ENCODE measurements at regions not wholly inside any gene's neighbourhood (a gene's known extent, or its start where the extent isn't known, plus 50 kb on each side); places are given as distances from the start of the nearest gene placed in this dataset.

DNA sequence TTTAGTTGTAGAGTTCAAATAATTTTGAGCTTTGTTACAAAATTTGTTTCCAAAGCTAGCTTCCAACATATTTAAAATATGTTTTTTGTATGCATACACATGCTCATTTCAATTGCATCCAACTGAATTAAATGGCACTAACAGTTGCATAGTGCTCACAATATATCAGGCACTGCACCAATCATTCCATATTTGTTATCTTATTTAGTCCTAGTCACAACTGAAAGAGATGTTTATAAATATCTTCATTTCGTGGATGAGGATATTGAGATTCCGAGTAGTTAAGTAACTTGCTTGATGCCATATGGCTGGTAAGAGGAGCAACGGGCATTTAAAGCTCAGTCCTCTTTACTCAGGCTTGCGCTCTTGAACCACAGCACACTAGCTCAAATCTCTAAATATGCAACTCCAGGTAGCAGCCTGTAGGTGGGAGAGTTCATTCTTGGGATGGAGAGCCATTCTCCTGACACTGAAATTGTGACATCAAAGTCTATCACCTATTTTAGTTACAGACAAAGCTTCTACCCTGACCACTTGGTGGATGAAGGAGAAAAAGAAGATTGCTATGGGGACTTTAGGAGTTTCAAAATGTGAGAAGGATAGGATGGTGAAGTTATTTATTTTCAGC is 118.0 kb upstream of the CA10 start:
- H3K79me2 ChIP-seq (ENCODE audit: control insufficient read depth, insufficient read depth, low read length) = no peaks in the 10 kb centered on the region
- no peak overlapping the region for H3K4me2 ChIP-seq (ENCODE audit: extremely low read depth, insufficient read depth, low read length)
- no peaks in the 10 kb centered on the region for H3K27me3 ChIP-seq (ENCODE audit: control insufficient read depth, insufficient read depth, low read length)
- H3K36me3 ChIP-seq (ENCODE audit: control insufficient read depth, insufficient read depth, low read length) = no peaks in the 10 kb centered on the region
- no peak overlapping the region for H3K4me3 ChIP-seq (replicated peaks in 1 of 4; ENCODE audit: control extremely low read depth in 1 of 4, insufficient read depth in 1 of 4, low read depth in 3 of 4, low read length in 4 of 4)
- H3K27ac ChIP-seq (ENCODE audit: insufficient read depth, low read length) = no peak overlapping the region
- no peak overlapping the region for H2AFZ ChIP-seq (ENCODE audit: low read length)
- no peaks in the 10 kb centered on the region for H4K20me1 ChIP-seq (ENCODE audit: control insufficient read depth, extremely low read depth, insufficient read depth, low read length)
- H3K9ac ChIP-seq (ENCODE audit: insufficient read depth, low read length) = no peak overlapping the region
- no peaks in the 10 kb centered on the region for H3K9me3 ChIP-seq (ENCODE audit: control insufficient read depth, insufficient read depth, low read depth, low read length)
- TF ChIP-seq, protein P1, sequence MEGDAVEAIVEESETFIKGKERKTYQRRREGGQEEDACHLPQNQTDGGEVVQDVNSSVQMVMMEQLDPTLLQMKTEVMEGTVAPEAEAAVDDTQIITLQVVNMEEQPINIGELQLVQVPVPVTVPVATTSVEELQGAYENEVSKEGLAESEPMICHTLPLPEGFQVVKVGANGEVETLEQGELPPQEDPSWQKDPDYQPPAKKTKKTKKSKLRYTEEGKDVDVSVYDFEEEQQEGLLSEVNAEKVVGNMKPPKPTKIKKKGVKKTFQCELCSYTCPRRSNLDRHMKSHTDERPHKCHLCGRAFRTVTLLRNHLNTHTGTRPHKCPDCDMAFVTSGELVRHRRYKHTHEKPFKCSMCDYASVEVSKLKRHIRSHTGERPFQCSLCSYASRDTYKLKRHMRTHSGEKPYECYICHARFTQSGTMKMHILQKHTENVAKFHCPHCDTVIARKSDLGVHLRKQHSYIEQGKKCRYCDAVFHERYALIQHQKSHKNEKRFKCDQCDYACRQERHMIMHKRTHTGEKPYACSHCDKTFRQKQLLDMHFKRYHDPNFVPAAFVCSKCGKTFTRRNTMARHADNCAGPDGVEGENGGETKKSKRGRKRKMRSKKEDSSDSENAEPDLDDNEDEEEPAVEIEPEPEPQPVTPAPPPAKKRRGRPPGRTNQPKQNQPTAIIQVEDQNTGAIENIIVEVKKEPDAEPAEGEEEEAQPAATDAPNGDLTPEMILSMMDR (conservative IDR thresholded peaks at IDR 0.05 in 1 of 2, IDR thresholded peaks at IDR 0.05 in 1 of 2; ENCODE audit: low read depth in 1 of 2, low read length in 2 of 2) = no peak
- no peak for TF ChIP-seq EZH2 (IDR thresholded peaks at IDR 0.05; ENCODE audit: low read length, missing control alignments)
- no peak for DNase-seq (ENCODE audit: low read depth in 2 of 2)
- no peaks in the 10 kb centered on the region for H3K4me1 ChIP-seq (ENCODE audit: control insufficient read depth, extremely low read depth, insufficient read depth, low read length)

DNA sequence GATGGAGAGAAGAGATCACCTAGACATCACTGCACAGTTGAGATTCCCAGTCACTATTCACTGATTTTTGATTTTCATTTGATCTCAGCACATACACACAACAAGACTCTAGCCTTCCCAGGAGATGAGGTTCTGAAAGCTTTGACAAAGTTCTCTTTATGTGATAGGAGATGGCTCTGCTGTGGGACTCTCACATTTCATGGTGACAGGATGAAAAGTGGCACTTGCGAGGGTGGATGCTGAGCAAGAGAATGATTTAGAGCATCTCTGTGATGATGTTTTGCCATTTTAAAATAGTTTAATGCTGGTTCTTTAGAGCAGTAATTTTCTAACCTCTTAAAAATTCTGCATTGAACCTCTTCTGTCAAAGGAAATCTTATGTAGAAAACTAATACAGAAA is 113.3 kb upstream of the CA10 start:
- H3K9me3 ChIP-seq (ENCODE audit: control insufficient read depth, insufficient read depth, low read depth, low read length) = no peaks in the 10 kb centered on the region

DNA sequence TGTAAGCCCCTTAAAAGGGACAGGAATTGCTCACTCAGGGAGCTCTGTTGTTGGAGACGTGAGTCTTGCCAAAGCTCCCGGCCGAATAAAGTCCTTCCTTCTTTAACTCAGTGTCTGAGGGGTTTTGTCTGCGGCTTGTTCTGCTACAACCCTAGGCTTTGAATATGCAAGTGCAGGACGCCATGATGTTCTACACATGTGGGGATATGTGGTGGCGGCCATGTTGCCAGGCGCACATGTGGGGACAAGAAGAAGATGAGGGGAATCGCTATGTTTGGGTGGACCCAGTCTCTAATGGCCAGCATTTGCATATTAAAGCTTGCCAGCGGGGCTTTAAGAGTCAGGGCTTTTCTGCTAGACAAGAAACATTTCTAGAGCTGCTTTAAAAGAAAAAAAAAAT is 96.8 kb upstream of the CA10 start:
- Histone ChIP-seq H3K79me2 (ENCODE audit: control insufficient read depth, insufficient read depth, low read length) (no peaks in the 10 kb centered on the region), H3K36me3 (ENCODE audit: control insufficient read depth, insufficient read depth, low read length) (no peaks in the 10 kb centered on the region), H3K4me1 (ENCODE audit: control insufficient read depth, extremely low read depth, insufficient read depth, low read length) (no peaks in the 10 kb centered on the region), H3K4me3 (replicated peaks in 1 of 4; ENCODE audit: control extremely low read depth in 1 of 4, insufficient read depth in 1 of 4, low read depth in 3 of 4, low read length in 4 of 4) (no peak overlapping the region), H3K27me3 (ENCODE audit: control insufficient read depth, insufficient read depth, low read length) (no peaks in the 10 kb centered on the region), H4K20me1 (ENCODE audit: control insufficient read depth, extremely low read depth, insufficient read depth, low read length) (no peaks in the 10 kb centered on the region), H3K9ac (ENCODE audit: insufficient read depth, low read length) (no peak overlapping the region), H3K4me2 (ENCODE audit: extremely low read depth, insufficient read depth, low read length) (no peak overlapping the region), H3K9me3 (ENCODE audit: control insufficient read depth, insufficient read depth, low read depth, low read length) (no peaks in the 10 kb centered on the region), H2AFZ (ENCODE audit: low read length) (no peak overlapping the region), H3K27ac (ENCODE audit: insufficient read depth, low read length) (no peak overlapping the region)
- no peak for TF ChIP-seq EZH2 (IDR thresholded peaks at IDR 0.05; ENCODE audit: low read length, missing control alignments)
- TF ChIP-seq, protein P1 (conservative IDR thresholded peaks at IDR 0.05 in 1 of 2, IDR thresholded peaks at IDR 0.05 in 1 of 2; ENCODE audit: low read depth in 1 of 2, low read length in 2 of 2) = no peak
- no peak for DNase-seq (ENCODE audit: low read depth in 2 of 2)

More for the DNA sequence above, 113.3 kb upstream of the CA10 start:
- Histone ChIP-seq H3K4me1 (ENCODE audit: control insufficient read depth, extremely low read depth, insufficient read depth, low read length) (no peaks in the 10 kb centered on the region), H3K9ac (ENCODE audit: insufficient read depth, low read length) (no peak overlapping the region), H3K4me3 (replicated peaks in 1 of 4; ENCODE audit: control extremely low read depth in 1 of 4, insufficient read depth in 1 of 4, low read depth in 3 of 4, low read length in 4 of 4) (no peak overlapping the region), H3K4me2 (ENCODE audit: extremely low read depth, insufficient read depth, low read length) (no peak overlapping the region), H4K20me1 (ENCODE audit: control insufficient read depth, extremely low read depth, insufficient read depth, low read length) (no peaks in the 10 kb centered on the region), H3K27ac (ENCODE audit: insufficient read depth, low read length) (no peak overlapping the region), H2AFZ (ENCODE audit: low read length) (no peak overlapping the region), H3K79me2 (ENCODE audit: control insufficient read depth, insufficient read depth, low read length) (no peaks in the 10 kb centered on the region), H3K36me3 (ENCODE audit: control insufficient read depth, insufficient read depth, low read length) (no peaks in the 10 kb centered on the region), H3K27me3 (ENCODE audit: control insufficient read depth, insufficient read depth, low read length) (no peaks in the 10 kb centered on the region)
- no peak for DNase-seq (ENCODE audit: low read depth in 2 of 2)
- TF ChIP-seq, protein P1 (conservative IDR thresholded peaks at IDR 0.05 in 1 of 2, IDR thresholded peaks at IDR 0.05 in 1 of 2; ENCODE audit: low read depth in 1 of 2, low read length in 2 of 2) = no peak
- TF ChIP-seq EZH2 (IDR thresholded peaks at IDR 0.05; ENCODE audit: low read length, missing control alignments) = no peak
